Neural cell (in vitro differentiated cells): ENCODE measurements at regions not wholly inside any gene's neighbourhood (a gene's known extent, or its start where the extent isn't known, plus 50 kb on each side); places are given as distances from the start of the nearest gene placed in this dataset.

Experiments used
- CTCF ChIP-seq: fragments of 450-650 bp; IDR thresholded peaks from 2 replicates; pipeline ENCODE4 v1.5.1; 2014; ENCODE audit warnings: antibody characterized with exemption, mild to moderate bottlenecking, moderate library complexity; ENCODE audit not compliant: poor library complexity, severe bottlenecking
- EP300 ChIP-seq: fragments of 450-650 bp; conservative IDR thresholded peaks from 2 replicates; pipeline ENCODE4 v1.6.1; 2014; ENCODE audit warnings: antibody characterized with exemption, mild to moderate bottlenecking, moderate library complexity; ENCODE audit not compliant: poor library complexity, severe bottlenecking
- EZH2 ChIP-seq: fragments of 200-600, 300-800 bp; shearing (Covaris generic), sonication (generic); IDR thresholded peaks from 2 replicates; pipeline ENCODE4 v1.6.1; 2014; ENCODE audit warnings: antibody characterized with exemption, low read length, borderline replicate concordance, mild to moderate bottlenecking; ENCODE audit not compliant: insufficient read depth, poor library complexity, severe bottlenecking
- POLR2AphosphoS5 ChIP-seq: IDR thresholded peaks from 2 replicates; pipeline ENCODE4 v1.6.1; 2012
- RAD21 ChIP-seq: fragments of 450-650 bp; conservative IDR thresholded peaks from 2 replicates; pipeline ENCODE4 v1.6.1; 2014; ENCODE audit warnings: antibody characterized with exemption, mild to moderate bottlenecking, moderate library complexity
- TAF1 ChIP-seq: IDR thresholded peaks from 2 replicates; pipeline ENCODE4 v1.6.1; 2012; ENCODE audit warnings: low read depth
- TF ChIP-seq, protein P1 (sequence below): IDR thresholded peaks from 2 replicates; pipeline ENCODE4 v1.6.1; 2012; ENCODE audit warnings: borderline replicate concordance

- TF ChIP-seq POLR2AphosphoS5 (no peak), CTCF (no peak), EP300 (no peak), TAF1 (no peak), RAD21 (no peak), EZH2 (no peak)
- TF ChIP-seq, protein P1, sequence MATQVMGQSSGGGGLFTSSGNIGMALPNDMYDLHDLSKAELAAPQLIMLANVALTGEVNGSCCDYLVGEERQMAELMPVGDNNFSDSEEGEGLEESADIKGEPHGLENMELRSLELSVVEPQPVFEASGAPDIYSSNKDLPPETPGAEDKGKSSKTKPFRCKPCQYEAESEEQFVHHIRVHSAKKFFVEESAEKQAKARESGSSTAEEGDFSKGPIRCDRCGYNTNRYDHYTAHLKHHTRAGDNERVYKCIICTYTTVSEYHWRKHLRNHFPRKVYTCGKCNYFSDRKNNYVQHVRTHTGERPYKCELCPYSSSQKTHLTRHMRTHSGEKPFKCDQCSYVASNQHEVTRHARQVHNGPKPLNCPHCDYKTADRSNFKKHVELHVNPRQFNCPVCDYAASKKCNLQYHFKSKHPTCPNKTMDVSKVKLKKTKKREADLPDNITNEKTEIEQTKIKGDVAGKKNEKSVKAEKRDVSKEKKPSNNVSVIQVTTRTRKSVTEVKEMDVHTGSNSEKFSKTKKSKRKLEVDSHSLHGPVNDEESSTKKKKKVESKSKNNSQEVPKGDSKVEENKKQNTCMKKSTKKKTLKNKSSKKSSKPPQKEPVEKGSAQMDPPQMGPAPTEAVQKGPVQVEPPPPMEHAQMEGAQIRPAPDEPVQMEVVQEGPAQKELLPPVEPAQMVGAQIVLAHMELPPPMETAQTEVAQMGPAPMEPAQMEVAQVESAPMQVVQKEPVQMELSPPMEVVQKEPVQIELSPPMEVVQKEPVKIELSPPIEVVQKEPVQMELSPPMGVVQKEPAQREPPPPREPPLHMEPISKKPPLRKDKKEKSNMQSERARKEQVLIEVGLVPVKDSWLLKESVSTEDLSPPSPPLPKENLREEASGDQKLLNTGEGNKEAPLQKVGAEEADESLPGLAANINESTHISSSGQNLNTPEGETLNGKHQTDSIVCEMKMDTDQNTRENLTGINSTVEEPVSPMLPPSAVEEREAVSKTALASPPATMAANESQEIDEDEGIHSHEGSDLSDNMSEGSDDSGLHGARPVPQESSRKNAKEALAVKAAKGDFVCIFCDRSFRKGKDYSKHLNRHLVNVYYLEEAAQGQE = no peak
Measured at GRCh38 chr12:54798651-54799050, 55.7 kb upstream of the MUCL1 start.
